Neural crest cell (in vitro differentiated cells): ENCODE measurements at regions not wholly inside any gene's neighbourhood (a gene's known extent, or its start where the extent isn't known, plus 50 kb on each side); places are given as distances from the start of the nearest gene placed in this dataset.

Source experiments
- DNase-seq: peaks from one replicate; pipeline ENCODE4 v3.0.0; 2021; ENCODE audit warnings: low read depth, mixed read lengths, low spot score
- H3K27ac Mint-ChIP-seq: one replicate; pipeline ENCODE4 v1.8.0; 2021; ENCODE audit warnings: mild to moderate bottlenecking, mixed read lengths; ENCODE audit not compliant: unreplicated experiment
- H3K27me3 Mint-ChIP-seq: 2 replicates; pipeline ENCODE4 v1.8.0; 2021; ENCODE audit warnings: low read depth, mild to moderate bottlenecking, mixed read lengths
- H3K36me3 Mint-ChIP-seq: 2 replicates; pipeline ENCODE4 v1.8.0; 2021; ENCODE audit warnings: low read depth, mild to moderate bottlenecking, mixed read lengths
- H3K4me1 Mint-ChIP-seq: 2 replicates; pipeline ENCODE4 v1.8.0; 2021; ENCODE audit warnings: mixed read lengths
- H3K4me3 Mint-ChIP-seq: one replicate; pipeline ENCODE4 v1.8.0; 2021; ENCODE audit warnings: mild to moderate bottlenecking, mixed read lengths
- H3K9me3 Mint-ChIP-seq: 2 replicates; pipeline ENCODE4 v1.8.0; 2021; ENCODE audit warnings: mixed read lengths
- CTCF ChIP-seq: fragments of 200-600 bp; sonication (generic); conservative IDR thresholded peaks from 2 replicates; pipeline ENCODE4 v1.5.0; 2021; ENCODE audit warnings: antibody characterized with exemption, mild to moderate bottlenecking

GRCh38 chr1:178577882-178578281, 65.0 kb downstream of the TEX35 start:
- Mint-ChIP-seq H3K27me3 (no peaks in the 10 kb centered on the region), H3K9me3 (no peaks in the 10 kb centered on the region), H3K27ac (no peak overlapping the region), H3K4me1 (peaks cover 9% of the 10 kb centered on the region), H3K36me3 (no peaks in the 10 kb centered on the region), H3K4me3 (no peak overlapping the region)
- TF ChIP-seq CTCF: no peak
- no peak for DNase-seq

GRCh38 chr1:178578541-178578940, 65.6 kb downstream of the TEX35 start:
- no peak for TF ChIP-seq CTCF
- Mint-ChIP-seq H3K4me3 (no peak overlapping the region), H3K27ac (no peak overlapping the region)

GRCh38 chr1:178579095-178579494, 66.2 kb downstream of the TEX35 start:
- no peaks in the 10 kb centered on the region for H3K36me3 Mint-ChIP-seq
- no peaks in the 10 kb centered on the region for H3K27me3 Mint-ChIP-seq
- peaks cover 9% of the 10 kb centered on the region for H3K4me1 Mint-ChIP-seq
- no peak for TF ChIP-seq CTCF
- DNase-seq: no peak
- H3K9me3 Mint-ChIP-seq: no peaks in the 10 kb centered on the region
- no peak overlapping the region for H3K4me3 Mint-ChIP-seq
- no peak overlapping the region for H3K27ac Mint-ChIP-seq

More at GRCh38 chr1:178578541-178578940, 65.6 kb downstream of the TEX35 start:
- no peaks in the 10 kb centered on the region for H3K36me3 Mint-ChIP-seq
- no peaks in the 10 kb centered on the region for H3K9me3 Mint-ChIP-seq
- peaks cover 9% of the 10 kb centered on the region for H3K4me1 Mint-ChIP-seq
- no peaks in the 10 kb centered on the region for H3K27me3 Mint-ChIP-seq
- no peak for DNase-seq

GRCh38 chr1:178579562-178579961, 66.7 kb downstream of the TEX35 start:
- Mint-ChIP-seq H3K36me3 (no peaks in the 10 kb centered on the region), H3K4me3 (no peak overlapping the region), H3K27ac (no peak overlapping the region), H3K4me1 (peaks cover 9% of the 10 kb centered on the region), H3K27me3 (no peaks in the 10 kb centered on the region), H3K9me3 (no peaks in the 10 kb centered on the region)
- no peak for TF ChIP-seq CTCF
- DNase-seq: no peak

- Mint-ChIP-seq H3K9me3 (no peaks in the 10 kb centered on the region), H3K36me3 (no peaks in the 10 kb centered on the region), H3K27ac (no peak overlapping the region), H3K27me3 (no peaks in the 10 kb centered on the region), H3K4me1 (peaks cover 9% of the 10 kb centered on the region), H3K4me3 (no peak overlapping the region)
- TF ChIP-seq CTCF: no peak
- no peak for DNase-seq
These were observed 67.2 kb downstream of the TEX35 start for GRCh38 chr1:178580096-178580495.

- peak overlapping the region; percentile 69 for H3K27ac Mint-ChIP-seq
- no peak overlapping the region for H3K4me3 Mint-ChIP-seq
- H3K27me3 Mint-ChIP-seq: no peaks in the 10 kb centered on the region
- no peak for TF ChIP-seq CTCF
- H3K9me3 Mint-ChIP-seq: no peaks in the 10 kb centered on the region
- no peak for DNase-seq
- no peaks in the 10 kb centered on the region for H3K36me3 Mint-ChIP-seq
- peaks cover 5% of the 10 kb centered on the region for H3K4me1 Mint-ChIP-seq
These were observed 68.0 kb downstream of the TEX35 start for GRCh38 chr1:178580876-178581275.
